GM12873 (cell line): ENCODE measurements at regions not wholly inside any gene's neighbourhood (a gene's known extent, or its start where the extent isn't known, plus 50 kb on each side); places are given as distances from the start of the nearest gene placed in this dataset.

ENCODE experiments used
- CTCF ChIP-seq: IDR thresholded peaks from 2 replicates; pipeline ENCODE4 v1.5.1; 2012; ENCODE audit warnings: low read depth, mild to moderate bottlenecking, moderate library complexity, low read length, control low read depth; ENCODE audit not compliant: insufficient read depth; ENCODE audit errors: missing control alignments

GRCh38 chr1:56081173-56081572 lies 498.2 kb downstream of the PLPP3 start:
- no peak for TF ChIP-seq CTCF

- TF ChIP-seq CTCF, result no peak
Measured at GRCh38 chr1:56080123-56080522, 499.2 kb downstream of the PLPP3 start.

DNA sequence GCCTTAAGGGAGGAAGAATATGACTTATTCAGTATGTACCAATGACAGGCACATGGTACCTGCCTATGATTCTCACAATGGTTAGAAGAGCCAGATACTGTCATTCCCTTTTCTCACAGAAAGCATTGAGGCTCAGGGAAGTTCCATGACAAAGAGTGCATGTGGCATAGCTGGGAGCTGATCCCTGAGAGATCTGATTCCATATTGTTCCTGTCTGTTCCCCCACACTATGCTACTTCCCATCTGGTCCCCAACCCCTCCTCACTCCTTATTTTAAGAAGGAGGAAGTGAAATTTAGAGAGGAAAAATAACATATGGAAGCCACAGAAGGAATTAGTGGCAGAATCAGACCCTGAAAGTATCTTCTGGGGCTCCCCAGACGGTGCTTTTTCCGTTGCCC lies 500.0 kb downstream of the PLPP3 start:
- TF ChIP-seq CTCF, result no peak

DNA sequence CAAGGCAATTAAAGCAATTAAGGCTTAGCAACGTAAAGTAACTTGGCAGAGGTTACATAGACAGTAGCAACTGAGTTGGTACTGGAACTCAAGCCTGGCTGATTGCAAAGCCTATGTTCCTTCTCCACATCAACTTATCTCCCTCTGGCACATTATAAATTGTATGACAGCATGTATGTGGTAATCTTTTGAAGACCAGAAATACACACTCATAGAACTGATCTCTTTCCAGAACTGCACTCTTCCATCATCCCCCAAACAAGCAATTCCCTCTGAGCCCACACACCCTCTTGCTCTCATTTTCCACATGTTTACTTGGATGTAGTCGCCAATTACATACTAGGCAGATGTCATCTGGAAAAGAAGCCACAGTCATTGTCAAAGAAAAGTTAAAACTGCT lies 502.2 kb downstream of the PLPP3 start:
- TF ChIP-seq CTCF, result no peak

DNA sequence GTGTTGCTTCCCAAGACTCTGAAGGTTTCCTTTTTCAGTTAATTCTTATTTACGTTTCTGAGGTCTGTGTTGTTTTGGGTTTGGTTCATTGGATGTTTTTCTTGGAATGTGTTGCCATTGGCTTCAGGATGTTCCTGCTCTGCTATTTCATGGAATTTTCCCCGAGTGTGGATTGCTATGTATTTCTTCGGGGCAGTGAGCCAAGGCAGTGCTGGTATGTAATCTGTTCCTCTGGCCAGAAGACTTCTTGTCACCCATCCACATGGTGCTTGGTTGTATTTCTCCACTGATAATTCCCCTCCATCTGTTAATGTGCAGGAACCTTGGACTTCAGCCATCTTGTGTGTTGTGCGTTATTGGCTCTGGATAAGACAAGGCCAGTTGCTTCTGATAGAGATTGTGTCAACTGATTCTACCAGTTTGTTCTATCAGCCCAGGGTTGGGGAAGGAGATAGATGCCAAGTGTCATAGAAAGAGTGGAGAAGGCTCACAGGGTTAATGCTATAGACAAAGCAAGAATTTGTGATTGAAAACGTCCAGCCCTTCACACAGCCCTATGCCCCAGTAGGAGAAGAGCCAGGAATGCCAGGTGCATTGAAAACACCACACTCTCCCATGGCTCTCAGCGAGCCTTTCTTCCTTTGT lies 505.2 kb downstream of the PLPP3 start:
- TF ChIP-seq CTCF, result no peak

GRCh38 chr1:56073614-56074006 lies 505.8 kb downstream of the PLPP3 start:
- no peak for TF ChIP-seq CTCF

DNA sequence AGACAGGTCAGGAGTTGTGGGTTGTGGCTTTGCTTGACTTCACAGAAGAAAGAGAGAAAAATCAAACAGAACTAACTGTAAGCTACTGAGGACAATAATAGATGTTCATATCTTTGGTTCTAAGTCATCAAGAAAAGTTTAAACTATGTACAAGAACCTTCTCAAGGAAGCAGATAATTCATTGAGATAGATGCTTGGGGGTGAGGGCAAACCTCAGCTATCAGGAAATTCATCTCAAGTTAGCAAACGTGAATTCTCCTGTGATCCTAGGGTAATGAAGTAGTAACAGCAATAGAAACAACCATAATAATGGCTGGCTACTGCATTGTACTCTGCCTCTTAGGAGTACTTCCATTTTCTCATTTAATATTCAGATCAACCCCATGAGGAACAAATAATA lies 506.2 kb downstream of the PLPP3 start:
- TF ChIP-seq CTCF, result no peak
